Thymus (tissue), 11 donors: ENCODE measurements at regions not wholly inside any gene's neighbourhood (a gene's known extent, or its start where the extent isn't known, plus 50 kb on each side); places are given as distances from the start of the nearest gene placed in this dataset.
A peak's percentile ranks its signal among the peaks of the same experiment; 100 is the strongest.

Experiments
- DNase-seq, 9 donors: peaks; one replicate each; pipeline ENCODE4 v3.0.0-alpha.2; 2013; ENCODE audit warnings: low spot score in 9 of 9, low read depth in 6 of 9, missing footprints in 1 of 9
- H3K27ac ChIP-seq, 2 donors: one replicate each; pipeline ENCODE4 v1.5.1; 2013; ENCODE audit warnings: control low read depth in 1 of 2, low read depth in 1 of 2, low read length in 1 of 2, mild to moderate bottlenecking in 1 of 2, moderate library complexity in 1 of 2
- H3K27me3 ChIP-seq, 2 donors: one replicate each; pipeline ENCODE4 v1.5.1; 2013; ENCODE audit warnings: low read length in 1 of 2; ENCODE audit not compliant: control insufficient read depth in 2 of 2, insufficient read depth in 1 of 2
- H3K36me3 ChIP-seq, 2 donors: one replicate each; pipeline ENCODE4 v1.5.1; 2013; ENCODE audit warnings: low read length in 1 of 2, mild to moderate bottlenecking in 1 of 2, moderate library complexity in 1 of 2; ENCODE audit not compliant: control insufficient read depth in 2 of 2, insufficient read depth in 2 of 2
- H3K4me1 ChIP-seq, 2 donors: one replicate each; pipeline ENCODE4 v1.5.1; 2013; ENCODE audit warnings: low read length in 2 of 2; ENCODE audit not compliant: control insufficient read depth in 2 of 2, insufficient read depth in 2 of 2
- H3K4me3 ChIP-seq, 2 donors: one replicate each; pipeline ENCODE4 v1.5.1; 2013; ENCODE audit warnings: low read length in 2 of 2, control low read depth in 1 of 2, mild to moderate bottlenecking in 1 of 2
- H3K9me3 ChIP-seq, 2 donors: one replicate each; pipeline ENCODE4 v1.5.1; 2013; ENCODE audit warnings: low read length in 1 of 2, mild to moderate bottlenecking in 1 of 2; ENCODE audit not compliant: control insufficient read depth in 2 of 2, insufficient read depth in 1 of 2
- WGBS: extraction: QIAGEN DNeasy Blood & Tissue Kit; methylation state at CpG from one replicate; pipeline ENCODE4 v1.1.7; 2013; 5-methylcytosine and 5-hydroxymethylcytosine counted together
- donor health status: healthy.

- Histone ChIP-seq H3K27me3 (peaks cover 0 to 10% of the 10 kb centered on the region in 2 donors), H3K4me3 (no peak overlapping the region), H3K27ac (no peak overlapping the region), H3K9me3 (no peaks in the 10 kb centered on the region), H3K36me3 (no peaks in the 10 kb centered on the region), H3K4me1 (no peaks in the 10 kb centered on the region)
- 55% methylated on average over 1 of the region's 1 CpG for WGBS
- no peak for DNase-seq
These were observed 127.2 kb upstream of the PITX1 start for GRCh38 chr5:135161221-135161620.

GRCh38 chr5:135160036-135160675, 126.1 kb upstream of the PITX1 start:
- Histone ChIP-seq H3K9me3 (no peaks in the 10 kb centered on the region), H3K4me3 (no peak overlapping the region), H3K4me1 (no peaks in the 10 kb centered on the region), H3K36me3 (no peaks in the 10 kb centered on the region), H3K27ac (no peak overlapping the region), H3K27me3 (peaks cover 0 to 10% of the 10 kb centered on the region in 2 donors)
- 95% methylated on average over 1 of the region's 1 CpG for WGBS
- no peak for DNase-seq

- Histone ChIP-seq H3K9me3 (no peaks in the 10 kb centered on the region), H3K36me3 (no peaks in the 10 kb centered on the region), H3K27me3 (peaks cover 0 to 10% of the 10 kb centered on the region in 2 donors), H3K4me1 (no peaks in the 10 kb centered on the region), H3K4me3 (no peak overlapping the region), H3K27ac (no peak overlapping the region)
- WGBS, result 97% methylated on average over 1 of the region's 1 CpG
- no peak for DNase-seq
These were observed 125.6 kb upstream of the PITX1 start for GRCh38 chr5:135159626-135160025.

- H3K4me3 ChIP-seq, result no peak overlapping the region
- 90% methylated on average over 4 of the region's 4 CpGs for WGBS
- DNase-seq, result no peak
- no peaks in the 10 kb centered on the region for H3K9me3 ChIP-seq
- H3K27ac ChIP-seq, result no peak overlapping the region
- H3K27me3 ChIP-seq, result peaks cover 0 to 10% of the 10 kb centered on the region in 2 donors
- no peaks in the 10 kb centered on the region for H3K36me3 ChIP-seq
- no peaks in the 10 kb centered on the region for H3K4me1 ChIP-seq
These were observed 125.0 kb upstream of the PITX1 start for GRCh38 chr5:135158982-135159381.

DNA sequence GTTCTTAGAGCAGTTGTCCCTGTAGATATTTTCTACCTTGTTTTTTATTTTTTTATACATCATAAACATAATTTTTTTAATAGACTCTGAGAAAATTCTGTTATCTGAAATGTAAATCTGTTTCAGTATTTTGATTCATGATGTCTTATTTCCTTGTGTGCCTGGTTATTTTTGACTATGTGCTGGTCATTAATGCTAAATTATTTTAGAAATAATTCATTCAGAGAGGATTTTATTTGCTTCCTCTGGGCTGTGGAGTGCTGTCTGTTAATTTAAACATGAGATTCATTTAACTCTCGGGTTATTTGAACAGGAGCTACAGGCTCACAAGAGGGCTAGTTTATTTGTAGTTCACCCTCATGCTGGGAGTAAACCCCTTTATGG, 124.3 kb upstream of the PITX1 start:
- no peak for DNase-seq
- no peaks in the 10 kb centered on the region for H3K9me3 ChIP-seq
- 85% methylated on average over 1 of the region's 1 CpG for WGBS
- H3K4me1 ChIP-seq, result no peaks in the 10 kb centered on the region
- H3K36me3 ChIP-seq, result no peaks in the 10 kb centered on the region
- no peak overlapping the region for H3K27ac ChIP-seq
- peaks cover 0 to 5% of the 10 kb centered on the region in 2 donors for H3K27me3 ChIP-seq
- H3K4me3 ChIP-seq, result no peak overlapping the region

GRCh38 chr5:135157421-135158313, 123.6 kb upstream of the PITX1 start:
- H3K27me3 ChIP-seq, result no peaks in the 10 kb centered on the region
- DNase-seq, result no peak
- no peak overlapping the region for H3K27ac ChIP-seq
- no peak overlapping the region for H3K4me3 ChIP-seq
- H3K36me3 ChIP-seq, result no peaks in the 10 kb centered on the region
- no peaks in the 10 kb centered on the region for H3K9me3 ChIP-seq
- no peaks in the 10 kb centered on the region for H3K4me1 ChIP-seq
- 98% methylated on average over 6 of the region's 6 CpGs for WGBS

DNA sequence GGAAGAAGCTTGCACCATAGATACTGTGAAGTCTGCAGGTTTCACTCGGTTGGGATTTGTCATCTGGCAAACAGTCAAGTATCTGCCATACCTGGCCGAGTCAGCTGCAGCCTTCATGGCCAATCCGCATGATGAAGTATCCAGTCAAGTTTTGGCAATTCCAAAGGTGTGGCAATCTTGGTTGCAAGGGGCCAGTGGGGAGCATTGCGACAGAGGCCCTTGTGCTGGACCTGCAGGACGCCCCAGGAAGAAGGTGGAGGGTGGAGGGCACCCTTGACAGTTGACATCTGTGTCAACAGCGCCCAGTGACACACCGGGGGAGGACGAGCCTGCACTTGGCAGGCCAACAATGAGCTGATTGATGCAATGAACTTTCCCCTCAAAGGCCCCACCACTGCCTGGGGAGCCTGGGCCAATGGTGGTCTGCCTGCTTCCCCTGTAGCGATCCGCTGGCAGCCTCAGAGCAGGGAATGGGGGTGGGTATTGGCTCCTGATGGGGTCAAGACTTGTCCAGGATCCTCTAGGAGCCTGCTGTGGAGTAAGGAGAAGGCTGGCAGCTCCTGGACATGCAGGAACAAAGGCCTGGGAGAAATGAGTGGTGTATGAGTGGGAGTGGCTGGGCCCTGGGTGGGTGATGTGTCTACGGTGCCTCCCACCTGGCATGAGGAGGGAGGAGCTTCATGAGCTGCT, 122.8 kb upstream of the PITX1 start:
- no peaks in the 10 kb centered on the region for H3K36me3 ChIP-seq
- H3K9me3 ChIP-seq, result no peaks in the 10 kb centered on the region
- no peaks in the 10 kb centered on the region for H3K4me1 ChIP-seq
- no peak overlapping the region for H3K4me3 ChIP-seq
- H3K27me3 ChIP-seq, result no peaks in the 10 kb centered on the region
- WGBS, result 87% methylated on average over 11 of the region's 11 CpGs
- peak in 1 of 9 donors; percentile 5 for DNase-seq
- H3K27ac ChIP-seq, result no peak overlapping the region

GRCh38 chr5:135156337-135156714, 122.3 kb upstream of the PITX1 start:
- Histone ChIP-seq H3K9me3 (no peaks in the 10 kb centered on the region), H3K36me3 (no peaks in the 10 kb centered on the region), H3K4me3 (no peak overlapping the region), H3K27ac (no peak overlapping the region), H3K27me3 (no peaks in the 10 kb centered on the region), H3K4me1 (no peaks in the 10 kb centered on the region)
- WGBS, result 97% methylated on average over 6 of the region's 6 CpGs
- no peak for DNase-seq

- no peaks in the 10 kb centered on the region for H3K4me1 ChIP-seq
- no peaks in the 10 kb centered on the region for H3K27me3 ChIP-seq
- no peaks in the 10 kb centered on the region for H3K36me3 ChIP-seq
- no peak for DNase-seq
- no peaks in the 10 kb centered on the region for H3K9me3 ChIP-seq
- no peak overlapping the region for H3K27ac ChIP-seq
- no peak overlapping the region for H3K4me3 ChIP-seq
- WGBS, result 93% methylated on average over 4 of the region's 4 CpGs
These were observed 121.7 kb upstream of the PITX1 start for GRCh38 chr5:135155616-135156214.
